Hepatocyte (in vitro differentiated cells): ENCODE measurements at regions not wholly inside any gene's neighbourhood (a gene's known extent, or its start where the extent isn't known, plus 50 kb on each side); places are given as distances from the start of the nearest gene placed in this dataset.

Experiments
- DNase-seq: peaks from one replicate; pipeline ENCODE4 v3.0.0-alpha.2; 2016; ENCODE audit warnings: low spot score
- H2AFZ ChIP-seq: fragments of 200-600 bp; sonication (generic); 2 replicates; pipeline ENCODE4 v1.6.0; 2016; ENCODE audit warnings: antibody characterized with exemption, mild to moderate bottlenecking
- H3K27ac ChIP-seq: fragments of 200-600 bp; sonication (generic); 2 replicates; pipeline ENCODE4 v1.5.1; 2016; ENCODE audit warnings: mild to moderate bottlenecking
- H3K27me3 ChIP-seq: fragments of 200-600 bp; sonication (generic); 2 replicates; pipeline ENCODE4 v1.6.1; 2016
- H3K36me3 ChIP-seq: fragments of 200-600 bp; sonication (generic); replicated peaks from 2 replicates; pipeline ENCODE4 v1.5.1; 2016; ENCODE audit warnings: low read depth; ENCODE audit not compliant: insufficient read depth
- H3K4me1 ChIP-seq: fragments of 200-600 bp; sonication (generic); 2 replicates; pipeline ENCODE4 v1.5.1; 2016; ENCODE audit warnings: mild to moderate bottlenecking, moderate library complexity; ENCODE audit not compliant: insufficient read depth
- H3K4me2 ChIP-seq: fragments of 200-600 bp; sonication (generic); 2 replicates; pipeline ENCODE4 v1.6.0; 2016
- H3K4me3 ChIP-seq: fragments of 200-600 bp; sonication (generic); 2 replicates; pipeline ENCODE4 v1.5.1; 2016; ENCODE audit warnings: mild to moderate bottlenecking
- H3K79me2 ChIP-seq: fragments of 200-600 bp; sonication (generic); 2 replicates; pipeline ENCODE4 v1.6.0; 2017; ENCODE audit warnings: mild to moderate bottlenecking
- H3K9me2 ChIP-seq: fragments of 200-600 bp; sonication (generic); replicated peaks from 2 replicates; pipeline ENCODE4 v1.6.0; 2017; ENCODE audit warnings: mild to moderate bottlenecking; ENCODE audit not compliant: insufficient read depth
- H3K9me3 ChIP-seq: fragments of 200-600 bp; sonication (generic); 2 replicates; pipeline ENCODE4 v1.5.1; 2016; ENCODE audit warnings: low read depth, mild to moderate bottlenecking
- H4K20me1 ChIP-seq: fragments of 200-600 bp; sonication (generic); 2 replicates; pipeline ENCODE4 v1.6.0; 2016; ENCODE audit warnings: mild to moderate bottlenecking; ENCODE audit not compliant: insufficient read depth, poor library complexity, severe bottlenecking
- CTCF ChIP-seq: fragments of 200-600 bp; sonication (generic); IDR thresholded peaks from 2 replicates; pipeline ENCODE4 v1.5.1; 2016; ENCODE audit warnings: antibody characterized with exemption, mild to moderate bottlenecking; ENCODE audit not compliant: poor library complexity
- EZH2 ChIP-seq: fragments of 200-600 bp; sonication (generic); IDR thresholded peaks from 2 replicates; pipeline ENCODE4 v1.6.1; 2016; ENCODE audit warnings: antibody characterized with exemption, mild to moderate bottlenecking, borderline replicate concordance
- EZH2phosphoT487 ChIP-seq: fragments of 200-600 bp; sonication (generic); IDR thresholded peaks from one replicate; pipeline ENCODE4 v1.6.1; 2018; ENCODE audit warnings: antibody characterized with exemption, mild to moderate bottlenecking, low read depth, moderate library complexity; ENCODE audit not compliant: unreplicated experiment, severe bottlenecking
- WGBS: methylation state at CpG from one replicate; pipeline ENCODE4 v1.1.6; 2016; ENCODE audit warnings: low lambda C conversion rate; ENCODE audit errors: missing lambda C conversion rate; 5-methylcytosine and 5-hydroxymethylcytosine counted together

DNA sequence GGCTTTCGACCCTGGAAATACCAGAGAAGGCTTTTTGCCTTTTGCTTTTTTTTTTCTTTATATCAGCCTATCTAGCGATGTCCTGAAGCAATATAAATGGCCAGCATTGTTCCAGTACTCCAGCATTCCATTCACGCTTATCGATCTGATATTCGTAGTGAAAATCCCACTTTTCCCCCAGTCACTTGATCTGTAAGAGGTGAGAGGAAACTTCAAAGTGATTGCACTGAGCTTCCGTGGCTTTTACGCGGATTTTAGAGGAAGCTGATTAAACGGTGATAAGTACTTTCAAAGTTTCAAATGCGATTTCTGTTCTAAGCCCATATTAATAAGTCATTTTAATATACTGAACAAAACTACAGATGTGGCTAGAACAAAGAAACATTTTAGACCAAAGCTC, 725.5 kb downstream of the TRIML1 start:
- Histone ChIP-seq H2AFZ (no peak overlapping the region), H3K4me3 (no peak overlapping the region), H3K9me2 (no peaks in the 10 kb centered on the region), H3K27me3 (no peaks in the 10 kb centered on the region), H3K9me3 (no peaks in the 10 kb centered on the region), H3K79me2 (no peaks in the 10 kb centered on the region), H3K4me2 (no peak overlapping the region), H3K4me1 (no peaks in the 10 kb centered on the region), H3K27ac (no peak overlapping the region), H4K20me1 (no peaks in the 10 kb centered on the region), H3K36me3 (no peaks in the 10 kb centered on the region)
- 56% methylated on average over 10 of the region's 10 CpGs for WGBS
- no peak for DNase-seq
- TF ChIP-seq EZH2phosphoT487 (no peak), CTCF (no peak), EZH2 (no peak)

DNA sequence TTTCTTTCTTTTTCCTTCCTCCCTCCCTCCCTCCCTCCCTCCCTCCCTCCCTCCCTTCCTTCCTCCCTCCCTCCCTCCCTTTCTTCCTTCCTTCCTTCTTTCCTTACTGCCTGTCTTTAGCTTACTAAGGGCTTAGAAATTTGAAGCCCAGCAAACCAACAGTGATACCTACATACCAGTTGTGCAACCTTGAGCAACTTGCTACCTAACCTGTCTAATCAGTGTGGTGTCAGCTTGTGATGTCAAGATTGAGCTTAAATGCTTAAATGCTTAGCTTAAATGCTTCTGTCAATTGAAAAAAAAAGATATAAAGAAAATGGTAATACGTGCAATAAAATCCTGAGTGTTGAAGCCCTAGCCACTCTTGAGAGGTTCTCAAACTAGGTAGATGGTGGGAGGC, 728.6 kb downstream of the TRIML1 start:
- Histone ChIP-seq H3K4me2 (no peak overlapping the region), H2AFZ (no peak overlapping the region), H3K36me3 (no peaks in the 10 kb centered on the region), H4K20me1 (no peaks in the 10 kb centered on the region), H3K79me2 (no peaks in the 10 kb centered on the region), H3K4me1 (no peaks in the 10 kb centered on the region), H3K4me3 (no peak overlapping the region), H3K9me3 (no peaks in the 10 kb centered on the region), H3K27ac (no peak overlapping the region), H3K9me2 (no peaks in the 10 kb centered on the region), H3K27me3 (no peaks in the 10 kb centered on the region)
- no peak for DNase-seq
- TF ChIP-seq EZH2 (no peak), CTCF (no peak), EZH2phosphoT487 (no peak)
- WGBS, result no CpG with 5 or more reads among the region's 1 CpG

DNA sequence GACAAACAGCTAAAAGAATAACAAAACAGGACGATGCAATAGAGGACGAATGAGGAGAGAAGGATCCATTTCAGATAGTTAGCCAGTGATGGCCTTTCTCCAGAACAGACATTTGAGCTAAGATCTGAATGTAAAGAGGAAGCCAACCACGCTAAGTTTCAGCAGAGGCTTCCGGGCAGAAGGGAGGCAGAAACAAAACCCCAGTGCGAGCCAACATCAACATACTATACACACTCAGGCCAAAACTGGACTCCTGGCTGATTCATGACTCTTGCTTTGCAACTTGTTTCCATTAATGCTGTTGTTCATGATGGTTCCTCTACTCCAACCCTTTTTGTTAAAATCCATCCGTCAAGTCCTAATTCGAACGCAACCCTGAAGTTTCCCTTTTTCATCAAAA, 730.3 kb downstream of the TRIML1 start:
- Histone ChIP-seq H3K27me3 (no peaks in the 10 kb centered on the region), H2AFZ (no peak overlapping the region), H3K36me3 (no peaks in the 10 kb centered on the region), H3K4me2 (no peak overlapping the region), H3K79me2 (no peaks in the 10 kb centered on the region), H4K20me1 (no peaks in the 10 kb centered on the region), H3K4me3 (no peak overlapping the region), H3K9me2 (no peaks in the 10 kb centered on the region), H3K9me3 (no peaks in the 10 kb centered on the region), H3K4me1 (no peaks in the 10 kb centered on the region), H3K27ac (no peak overlapping the region)
- TF ChIP-seq EZH2phosphoT487 (no peak), EZH2 (no peak), CTCF (no peak)
- WGBS, result 85% methylated on average over 8 of the region's 8 CpGs
- no peak for DNase-seq

GRCh38 chr4:188872809-188873208, 733.6 kb downstream of the TRIML1 start:
- WGBS, result 85% methylated on average over 13 of the region's 13 CpGs

More at GRCh38 chr4:188872809-188873208, 733.6 kb downstream of the TRIML1 start:
- Histone ChIP-seq H3K27ac (no peak overlapping the region), H3K27me3 (no peaks in the 10 kb centered on the region), H3K79me2 (no peaks in the 10 kb centered on the region), H3K4me1 (no peaks in the 10 kb centered on the region), H3K9me3 (no peaks in the 10 kb centered on the region), H4K20me1 (no peaks in the 10 kb centered on the region), H2AFZ (no peak overlapping the region), H3K4me3 (no peak overlapping the region), H3K4me2 (no peak overlapping the region), H3K9me2 (no peaks in the 10 kb centered on the region), H3K36me3 (no peaks in the 10 kb centered on the region)
- TF ChIP-seq CTCF (no peak), EZH2 (no peak), EZH2phosphoT487 (no peak)
- no peak for DNase-seq
